GM06990 (cell line): ENCODE measurements at regions not wholly inside any gene's neighbourhood (a gene's known extent, or its start where the extent isn't known, plus 50 kb on each side); places are given as distances from the start of the nearest gene placed in this dataset.

ENCODE experiments used
- DNase-seq: peaks from one replicate; pipeline ENCODE4 v3.0.0-alpha.2; 2011; ENCODE audit not compliant: insufficient read length; ENCODE audit errors: extremely low read depth
- H3K27me3 ChIP-seq: replicated peaks from 2 replicates; pipeline ENCODE4 v1.6.0; 2011; ENCODE audit warnings: low read length; ENCODE audit not compliant: control insufficient read depth, insufficient read depth
- H3K36me3 ChIP-seq: 2 replicates; pipeline ENCODE4 v1.5.1; 2011; ENCODE audit warnings: low read length; ENCODE audit not compliant: control insufficient read depth, insufficient read depth
- H3K4me3 ChIP-seq: replicated peaks from 2 replicates; pipeline ENCODE4 v1.5.1; 2011; ENCODE audit warnings: low read depth, mild to moderate bottlenecking, control low read depth, low read length
- CTCF ChIP-seq: IDR thresholded peaks from 2 replicates; pipeline ENCODE4 v1.5.1; 2011; ENCODE audit warnings: low read length, control low read depth, mild to moderate bottlenecking, inconsistent platforms; ENCODE audit not compliant: insufficient read depth, poor library complexity, severe bottlenecking

GRCh38 chr4:90060039-90060438 lies 67.2 kb upstream of the CCSER1 start:
- Histone ChIP-seq H3K36me3 (no peaks in the 10 kb centered on the region), H3K27me3 (no peaks in the 10 kb centered on the region), H3K4me3 (no peak overlapping the region)
- no peak for DNase-seq
- no peak for TF ChIP-seq CTCF

GRCh38 chr4:90061881-90062280 lies 65.3 kb upstream of the CCSER1 start:
- no peak for TF ChIP-seq CTCF

GRCh38 chr4:90064196-90064595 lies 63.0 kb upstream of the CCSER1 start:
- H3K4me3 ChIP-seq = no peak overlapping the region
- no peak for TF ChIP-seq CTCF
- H3K36me3 ChIP-seq = no peaks in the 10 kb centered on the region
- H3K27me3 ChIP-seq = no peaks in the 10 kb centered on the region
- no peak for DNase-seq

More at GRCh38 chr4:90061881-90062280, 65.3 kb upstream of the CCSER1 start:
- DNase-seq = no peak
- H3K36me3 ChIP-seq = no peaks in the 10 kb centered on the region
- no peak overlapping the region for H3K4me3 ChIP-seq
- H3K27me3 ChIP-seq = no peaks in the 10 kb centered on the region

- Histone ChIP-seq H3K27me3 (no peaks in the 10 kb centered on the region), H3K36me3 (no peaks in the 10 kb centered on the region), H3K4me3 (no peak overlapping the region)
- DNase-seq = no peak
- TF ChIP-seq CTCF = no peak
Measured at GRCh38 chr4:90069151-90069550, 58.0 kb upstream of the CCSER1 start.

- Histone ChIP-seq H3K36me3 (no peaks in the 10 kb centered on the region), H3K27me3 (no peaks in the 10 kb centered on the region; the same call in 1 of the 2 replicates), H3K4me3 (no peak overlapping the region)
- DNase-seq = no peak
- no peak for TF ChIP-seq CTCF
Measured at GRCh38 chr4:90071289-90072235, 55.6 kb upstream of the CCSER1 start.
